ENCODE measurements at regions not wholly inside any gene's neighbourhood (a gene's known extent, or its start where the extent isn't known, plus 50 kb on each side); places are given as distances from the start of the nearest gene placed in this dataset.

- FAIRE-seq (no peak), DNase-seq (no peak)
- no peaks in the 10 kb centered on the region for H3K9me3 ChIP-seq (ENCODE audit: control insufficient read depth in 2 of 3, insufficient read depth in 1 of 3, low read length in 3 of 3)
- H3K27ac ChIP-seq (ENCODE audit: low read depth in 2 of 2, low read length in 2 of 2) = no peak overlapping the region
- intact Hi-C loops (cut with DNase I) = no loop called here
- H3K4me3 ChIP-seq (ENCODE audit: low read length in 3 of 3) = no peak overlapping the region
- no peaks in the 10 kb centered on the region for H3K27me3 ChIP-seq (ENCODE audit: control insufficient read depth, insufficient read depth, low read length)
- peaks cover 0 to 3% (median 0%) of the 10 kb centered on the region in 3 donors for H3K4me1 ChIP-seq (ENCODE audit: control insufficient read depth in 2 of 3, insufficient read depth in 2 of 3, low read depth in 1 of 3, low read length in 3 of 3)
- H3K9ac ChIP-seq (ENCODE audit: low read length in 3 of 3) = no peak overlapping the region
- TF ChIP-seq CTCF (IDR thresholded peaks at IDR 0.05; ENCODE audit: borderline replicate concordance, extremely low read depth, insufficient read depth) = no peak
- H3K36me3 ChIP-seq (ENCODE audit: control insufficient read depth in 2 of 3, insufficient read depth in 3 of 3, low read length in 3 of 3) = no peaks in the 10 kb centered on the region
These were observed 95.0 kb upstream of the LHX1 start for GRCh38 chr17:36842231-36842819.

- no peaks in the 10 kb centered on the region for H3K27me3 ChIP-seq (ENCODE audit: control insufficient read depth, insufficient read depth, low read length)
These were observed 94.2 kb upstream of the LHX1 start for GRCh38 chr17:36842963-36843558.

GRCh38 chr17:36844013-36844412 lies 93.3 kb upstream of the LHX1 start:
- intact Hi-C loops (cut with DNase I) = no loop called here
- H3K9ac ChIP-seq (ENCODE audit: low read length in 3 of 3) = no peak overlapping the region
- no peak for FAIRE-seq
- H3K27ac ChIP-seq (ENCODE audit: low read depth in 2 of 2, low read length in 2 of 2) = no peak overlapping the region
- no peaks in the 10 kb centered on the region for H3K36me3 ChIP-seq (ENCODE audit: control insufficient read depth in 2 of 3, insufficient read depth in 3 of 3, low read length in 3 of 3)
- H3K9me3 ChIP-seq (ENCODE audit: control insufficient read depth in 2 of 3, insufficient read depth in 1 of 3, low read length in 3 of 3) = no peaks in the 10 kb centered on the region
- no peaks in the 10 kb centered on the region for H3K4me1 ChIP-seq (ENCODE audit: control insufficient read depth in 2 of 3, insufficient read depth in 2 of 3, low read depth in 1 of 3, low read length in 3 of 3)
- no peak overlapping the region for H3K4me3 ChIP-seq (ENCODE audit: low read length in 3 of 3)
- DNase-seq = no peak
- no peaks in the 10 kb centered on the region for H3K27me3 ChIP-seq (ENCODE audit: control insufficient read depth, insufficient read depth, low read length)
- TF ChIP-seq CTCF (IDR thresholded peaks at IDR 0.05; ENCODE audit: borderline replicate concordance, extremely low read depth, insufficient read depth) = no peak

More at GRCh38 chr17:36842963-36843558, 94.2 kb upstream of the LHX1 start:
- H3K27ac ChIP-seq (ENCODE audit: low read depth in 2 of 2, low read length in 2 of 2) = no peak overlapping the region
- TF ChIP-seq CTCF (IDR thresholded peaks at IDR 0.05; ENCODE audit: borderline replicate concordance, extremely low read depth, insufficient read depth) = no peak
- DNase-seq (no peak), FAIRE-seq (no peak)
- no peak overlapping the region for H3K4me3 ChIP-seq (ENCODE audit: low read length in 3 of 3)
- intact Hi-C loops (cut with DNase I) = no loop called here
- peaks cover 0 to under 1% (median 0%) of the 10 kb centered on the region in 3 donors for H3K4me1 ChIP-seq (ENCODE audit: control insufficient read depth in 2 of 3, insufficient read depth in 2 of 3, low read depth in 1 of 3, low read length in 3 of 3)
- H3K9ac ChIP-seq (ENCODE audit: low read length in 3 of 3) = no peak overlapping the region
- no peaks in the 10 kb centered on the region for H3K36me3 ChIP-seq (ENCODE audit: control insufficient read depth in 2 of 3, insufficient read depth in 3 of 3, low read length in 3 of 3)
- no peaks in the 10 kb centered on the region for H3K9me3 ChIP-seq (ENCODE audit: control insufficient read depth in 2 of 3, insufficient read depth in 1 of 3, low read length in 3 of 3)

Data from kidney (tissue), 13 donors.